Common myeloid progenitor, CD34-positive (primary cell): ENCODE measurements at regions not wholly inside any gene's neighbourhood (a gene's known extent, or its start where the extent isn't known, plus 50 kb on each side); places are given as distances from the start of the nearest gene placed in this dataset.

Experiments
- CTCF ChIA-PET: fragments of 350-600 bp; sonication (Branson Sonifier 250); formaldehyde crosslinking; loops from one replicate; lab custom pipeline; 2021; ENCODE audit warnings: antibody characterized with exemption; lab: Charles Lee
- POLR2A ChIA-PET: fragments of 350-600 bp; sonication (Branson Sonifier 250); formaldehyde crosslinking; loops from one replicate; lab custom pipeline; 2021; ENCODE audit warnings: antibody characterized with exemption; lab: Charles Lee
- DNase-seq, 3 donors: peaks; one replicate each; pipeline versions ENCODE4 v3.0.0 to v3.0.0-alpha.2; 2013
- H3K27ac ChIP-seq, 2 experiments: 1 replicate in 1 of 2; 2 replicates in 1 of 2; pipeline ENCODE4 v1.7.0; 2013; ENCODE audit warnings: inconsistent platforms in 2 of 2, low read length in 2 of 2, mild to moderate bottlenecking in 2 of 2, low read depth in 1 of 2, moderate library complexity in 1 of 2; ENCODE audit not compliant: severe bottlenecking in 2 of 2, insufficient read depth in 1 of 2, poor library complexity in 1 of 2
- H3K27me3 ChIP-seq, 5 experiments: replicated peaks in 2 of 5; 1 replicate in 3 of 5; 2 replicates in 2 of 5; pipeline versions ENCODE4 v1.6.1 to v1.7.0; 2013; ENCODE audit warnings: low read length in 4 of 5, mild to moderate bottlenecking in 2 of 5, moderate library complexity in 2 of 5, inconsistent platforms in 1 of 5; ENCODE audit not compliant: insufficient read depth in 5 of 5, control insufficient read depth in 4 of 5
- H3K36me3 ChIP-seq, 4 experiments: 1 replicate in 2 of 4; 2 replicates in 2 of 4; pipeline versions ENCODE4 v1.6.1 to v1.7.0; 2013; ENCODE audit warnings: low read length in 3 of 4, control low read depth in 1 of 4, mild to moderate bottlenecking in 1 of 4; ENCODE audit not compliant: control insufficient read depth in 4 of 4, insufficient read depth in 4 of 4
- H3K4me1 ChIP-seq, 4 experiments: 1 replicate in 3 of 4; 2 replicates in 1 of 4; pipeline versions ENCODE4 v1.6.1 to v1.7.1; 2013; ENCODE audit warnings: low read length in 3 of 4, mild to moderate bottlenecking in 3 of 4, control low read depth in 1 of 4, inconsistent platforms in 1 of 4, moderate library complexity in 1 of 4; ENCODE audit not compliant: control insufficient read depth in 4 of 4, insufficient read depth in 4 of 4; ENCODE audit errors: control extremely low read depth in 1 of 4
- H3K4me3 ChIP-seq, 7 experiments: 1 replicate in 4 of 7; 2 replicates in 3 of 7; pipeline versions ENCODE4 v1.5.1 to v1.7.0; 2013; ENCODE audit warnings: mild to moderate bottlenecking in 7 of 7, low read length in 6 of 7, moderate library complexity in 6 of 7, inconsistent platforms in 2 of 7, low read depth in 2 of 7, control low read depth in 1 of 7; ENCODE audit not compliant: insufficient read depth in 4 of 7, control insufficient read depth in 1 of 7; ENCODE audit errors: extremely low read depth in 1 of 7
- H3K9me3 ChIP-seq, 5 experiments: 1 replicate in 4 of 5; 2 replicates in 1 of 5; pipeline versions ENCODE4 v1.6.1 to v1.7.1; 2013; ENCODE audit warnings: low read length in 4 of 5, mild to moderate bottlenecking in 2 of 5, inconsistent platforms in 1 of 5, low read depth in 1 of 5, moderate library complexity in 1 of 5; ENCODE audit not compliant: control insufficient read depth in 4 of 5, insufficient read depth in 2 of 5; ENCODE audit errors: control extremely low read depth in 1 of 5
- WGBS: methylation state at CpG from one replicate; pipeline ENCODE4 v1.1.5; 2013; ENCODE audit not compliant: insufficient coverage; 5-methylcytosine and 5-hydroxymethylcytosine counted together

GRCh38 chr2:41924709-41925408, 123.0 kb upstream of the PKDCC start:
- Histone ChIP-seq H3K9me3 (peaks cover 0 to 3% (median 0%) of the 10 kb centered on the region in 5 experiments), H3K4me1 (no peaks in the 10 kb centered on the region), H3K36me3 (no peaks in the 10 kb centered on the region), H3K27me3 (no peaks in the 10 kb centered on the region), H3K27ac (no peak overlapping the region), H3K4me3 (no peak overlapping the region)
- peak in 1 of 3 donors; percentile 31 for DNase-seq
- POLR2A ChIA-PET = no interaction called here
- 43% methylated on average over 4 of the region's 4 CpGs for WGBS
- CTCF ChIA-PET = no interaction called here

DNA sequence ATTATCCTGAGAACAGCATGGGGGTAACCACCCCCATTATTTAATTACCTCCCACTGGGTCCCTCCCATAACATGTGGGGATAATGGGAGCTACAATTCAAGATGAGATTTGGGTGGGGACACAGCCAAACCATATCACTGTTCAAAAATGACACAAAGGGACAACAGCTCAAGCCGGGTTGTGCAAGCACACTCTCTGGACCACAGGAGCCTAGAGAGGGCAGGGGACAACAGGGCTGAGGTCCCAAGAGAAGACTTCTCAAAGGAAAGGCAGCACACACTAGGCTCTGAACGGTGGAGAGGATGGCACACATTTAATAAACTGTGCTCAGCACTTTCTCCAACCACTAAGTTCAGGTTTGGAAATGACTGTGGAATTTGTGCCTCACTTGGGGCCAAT, 122.1 kb upstream of the PKDCC start:
- Histone ChIP-seq H3K27me3 (no peaks in the 10 kb centered on the region), H3K4me3 (no peak overlapping the region), H3K36me3 (no peaks in the 10 kb centered on the region), H3K27ac (no peak overlapping the region), H3K9me3 (peaks cover 0 to 3% (median 0%) of the 10 kb centered on the region in 5 experiments), H3K4me1 (no peaks in the 10 kb centered on the region)
- POLR2A ChIA-PET = no interaction called here
- CTCF ChIA-PET = interaction anchor here (1.0 kb wide), 1 partner anchor 26 kb away, joined by 3 read pairs; no protein-coding TSS in a partner anchor
- 100% methylated on average over 1 of the region's 2 CpGs for WGBS
- no peak for DNase-seq

GRCh38 chr2:41926614-41927580, 120.9 kb upstream of the PKDCC start:
- Histone ChIP-seq H3K4me1 (no peaks in the 10 kb centered on the region), H3K27ac (no peak overlapping the region), H3K9me3 (peaks cover 0 to 3% (median 0%) of the 10 kb centered on the region in 5 experiments), H3K4me3 (no peak overlapping the region), H3K36me3 (no peaks in the 10 kb centered on the region), H3K27me3 (peaks cover 0 to 3% (median 0%) of the 10 kb centered on the region in 5 experiments)
- DNase-seq = no peak
- ChIA-PET POLR2A (no interaction called here), CTCF (interaction anchor here (1.0 to 1.2 kb wide), 2 partner anchors 25 to 73 kb away, joined by 3 read pairs; no protein-coding TSS in a partner anchor)
- WGBS = 95% methylated on average over 6 of the region's 8 CpGs

DNA sequence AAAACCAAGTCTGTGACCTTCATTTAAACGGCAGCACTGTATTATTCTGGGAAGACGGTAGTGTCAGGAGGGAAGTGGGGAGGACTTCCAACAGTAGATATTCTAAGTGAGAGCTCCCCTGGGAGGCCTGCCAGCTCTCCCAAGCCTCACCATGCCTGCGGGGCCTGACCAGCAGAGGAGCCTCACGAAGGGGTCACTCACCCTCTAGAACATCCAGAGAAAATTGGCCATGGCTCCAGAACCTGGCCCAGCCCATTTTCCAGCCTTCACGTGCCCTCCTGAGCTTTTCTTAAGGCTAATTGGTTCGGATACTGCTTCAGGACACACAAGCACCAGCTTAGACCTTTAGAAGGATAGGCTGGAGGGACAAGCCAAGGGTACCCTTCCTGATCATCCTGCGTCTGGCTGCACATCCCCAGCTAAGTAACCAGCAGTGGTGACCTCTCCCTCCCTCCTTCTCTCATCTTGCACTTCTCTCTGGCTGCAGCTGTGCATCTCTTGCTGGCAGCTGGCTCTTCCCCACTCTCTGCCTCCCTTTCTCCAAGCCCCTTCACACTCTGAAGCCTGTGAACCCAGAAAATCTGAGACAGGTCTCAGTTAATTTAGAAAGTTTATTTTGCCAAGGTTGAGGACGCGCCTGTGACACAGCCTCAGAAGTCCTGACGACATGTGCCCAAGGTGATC, 120.1 kb upstream of the PKDCC start:
- DNase-seq = no peak
- Histone ChIP-seq H3K27ac (no peak overlapping the region), H3K27me3 (peaks cover 0 to 3% (median 0%) of the 10 kb centered on the region in 5 experiments), H3K36me3 (no peaks in the 10 kb centered on the region), H3K9me3 (peaks cover 0 to 3% (median 0%) of the 10 kb centered on the region in 5 experiments), H3K4me3 (no peak overlapping the region), H3K4me1 (no peaks in the 10 kb centered on the region)
- ChIA-PET POLR2A (no interaction called here), CTCF (interaction anchor here (1.2 kb wide), 1 partner anchor 74 kb away, joined by 3 read pairs; no protein-coding TSS in a partner anchor)
- 95% methylated on average over 10 of the region's 10 CpGs for WGBS

- Histone ChIP-seq H3K9me3 (peaks cover 0 to 3% (median 0%) of the 10 kb centered on the region in 5 experiments), H3K4me1 (no peaks in the 10 kb centered on the region), H3K27ac (no peak overlapping the region), H3K4me3 (no peak overlapping the region), H3K36me3 (no peaks in the 10 kb centered on the region), H3K27me3 (peaks cover 0 to 5% (median 0%) of the 10 kb centered on the region in 5 experiments)
- ChIA-PET POLR2A (no interaction called here), CTCF (interaction anchor here (1.2 kb wide), 1 partner anchor 75 kb away, joined by 3 read pairs; no protein-coding TSS in a partner anchor)
- no peak for DNase-seq
- WGBS = 92% methylated on average over 6 of the region's 6 CpGs
These were observed 119.3 kb upstream of the PKDCC start for GRCh38 chr2:41928526-41928925.

DNA sequence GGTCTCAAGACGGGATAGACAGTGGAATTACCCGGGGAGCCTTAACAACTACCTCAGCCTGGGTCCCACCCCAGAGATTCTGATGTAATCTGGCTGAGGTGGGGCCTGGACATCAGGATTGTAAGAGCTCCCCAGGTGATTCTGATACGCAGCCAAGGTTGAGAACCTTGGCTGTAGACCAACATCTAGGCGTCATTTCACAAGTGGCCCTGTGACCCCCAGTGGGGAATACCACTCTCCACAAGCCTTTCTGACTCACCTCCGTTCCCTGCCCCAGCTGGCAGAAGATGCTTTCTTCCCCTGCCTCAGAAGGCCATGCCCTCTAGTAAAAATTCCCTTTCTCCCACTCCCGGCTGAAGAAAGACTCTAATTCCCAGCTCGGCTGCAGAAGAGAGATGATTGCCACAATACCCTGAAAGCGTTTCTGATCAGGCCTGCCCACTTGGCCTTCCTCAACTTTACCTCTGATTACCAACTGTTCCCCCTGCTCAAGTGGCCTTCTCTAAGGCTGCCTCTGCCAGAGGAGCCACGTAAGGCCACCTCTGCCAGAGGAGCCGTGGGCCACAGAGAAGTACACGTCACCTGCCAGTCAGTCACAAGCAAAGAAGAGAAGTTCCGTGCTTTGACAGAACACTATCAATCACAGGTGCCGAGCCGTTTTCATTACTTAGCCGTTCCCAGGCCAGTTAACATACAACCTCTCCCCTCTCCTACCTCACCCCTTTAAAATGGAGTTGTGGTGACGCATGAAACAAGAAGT, 116.8 kb upstream of the PKDCC start:
- Histone ChIP-seq H3K9me3 (no peaks in the 10 kb centered on the region), H3K27me3 (peaks cover 0 to 6% (median 0%) of the 10 kb centered on the region in 5 experiments), H3K27ac (no peak overlapping the region), H3K4me3 (no peak overlapping the region), H3K4me1 (no peaks in the 10 kb centered on the region), H3K36me3 (no peaks in the 10 kb centered on the region)
- CTCF ChIA-PET = interaction anchor here (1.0 kb wide), 1 partner anchor 76 kb away, joined by 3 read pairs; no protein-coding TSS in a partner anchor
- WGBS = 92% methylated on average over 8 of the region's 16 CpGs
- DNase-seq = no peak
- POLR2A ChIA-PET = no interaction called here
